NK-92 (cell line): ENCODE measurements at regions not wholly inside any gene's neighbourhood (a gene's known extent, or its start where the extent isn't known, plus 50 kb on each side); places are given as distances from the start of the nearest gene placed in this dataset.

Experiments
- DNase-seq: peaks from one replicate; lab custom pipeline; 2025; ENCODE audit not compliant: unreplicated experiment; lab: John Stamatoyannopoulos, UW

GRCh38 chr15:93882141-93882540 is 349.2 kb upstream of the MCTP2 start:
- DNase-seq: no peak

- DNase-seq: no peak
These were observed 350.1 kb upstream of the MCTP2 start for GRCh38 chr15:93881310-93881709.

GRCh38 chr15:93880358-93880757 is 351.0 kb upstream of the MCTP2 start:
- no peak for DNase-seq

- no peak for DNase-seq
These were observed 360.8 kb upstream of the MCTP2 start for GRCh38 chr15:93870583-93870982.

- DNase-seq: no peak
These were observed 364.4 kb upstream of the MCTP2 start for GRCh38 chr15:93866948-93867347.

- DNase-seq: no peak
These were observed 364.9 kb upstream of the MCTP2 start for GRCh38 chr15:93866476-93866875.

GRCh38 chr15:93865586-93865985 is 365.8 kb upstream of the MCTP2 start:
- DNase-seq: no peak

- no peak for DNase-seq
These were observed 368.6 kb upstream of the MCTP2 start for GRCh38 chr15:93862791-93863190.

GRCh38 chr15:93861956-93862741 is 369.2 kb upstream of the MCTP2 start:
- DNase-seq: no peak

GRCh38 chr15:93861413-93861812 is 369.9 kb upstream of the MCTP2 start:
- no peak for DNase-seq

GRCh38 chr15:93860701-93861100 is 370.7 kb upstream of the MCTP2 start:
- DNase-seq: no peak

GRCh38 chr15:93859176-93859575 is 372.2 kb upstream of the MCTP2 start:
- no peak for DNase-seq

GRCh38 chr15:93855181-93855826 is 376.1 kb upstream of the MCTP2 start:
- no peak for DNase-seq

GRCh38 chr15:93854088-93854487 is 377.3 kb upstream of the MCTP2 start:
- DNase-seq: no peak

GRCh38 chr15:93852761-93853160 is 378.6 kb upstream of the MCTP2 start:
- DNase-seq: no peak

GRCh38 chr15:93848490-93848889 is 382.9 kb upstream of the MCTP2 start:
- DNase-seq: no peak

- no peak for DNase-seq
These were observed 383.3 kb upstream of the MCTP2 start for GRCh38 chr15:93848076-93848475.

- no peak for DNase-seq
These were observed 385.2 kb upstream of the MCTP2 start for GRCh38 chr15:93846148-93846547.

GRCh38 chr15:93837450-93837849 is 393.9 kb upstream of the MCTP2 start:
- DNase-seq: no peak

- no peak for DNase-seq
These were observed 396.0 kb upstream of the MCTP2 start for GRCh38 chr15:93835344-93835743.

GRCh38 chr15:93831641-93832040 is 399.7 kb upstream of the MCTP2 start:
- DNase-seq: no peak

GRCh38 chr15:93830221-93831080 is 400.9 kb upstream of the MCTP2 start:
- DNase-seq: no peak
